Muscle of back (tissue), 3 donors: ENCODE measurements at regions not wholly inside any gene's neighbourhood (a gene's known extent, or its start where the extent isn't known, plus 50 kb on each side); places are given as distances from the start of the nearest gene placed in this dataset.

Experiments
- DNase-seq, 3 donors: peaks; one replicate each; pipeline versions ENCODE4 v3.0.0 to v3.0.0-alpha.2; 2013

DNA sequence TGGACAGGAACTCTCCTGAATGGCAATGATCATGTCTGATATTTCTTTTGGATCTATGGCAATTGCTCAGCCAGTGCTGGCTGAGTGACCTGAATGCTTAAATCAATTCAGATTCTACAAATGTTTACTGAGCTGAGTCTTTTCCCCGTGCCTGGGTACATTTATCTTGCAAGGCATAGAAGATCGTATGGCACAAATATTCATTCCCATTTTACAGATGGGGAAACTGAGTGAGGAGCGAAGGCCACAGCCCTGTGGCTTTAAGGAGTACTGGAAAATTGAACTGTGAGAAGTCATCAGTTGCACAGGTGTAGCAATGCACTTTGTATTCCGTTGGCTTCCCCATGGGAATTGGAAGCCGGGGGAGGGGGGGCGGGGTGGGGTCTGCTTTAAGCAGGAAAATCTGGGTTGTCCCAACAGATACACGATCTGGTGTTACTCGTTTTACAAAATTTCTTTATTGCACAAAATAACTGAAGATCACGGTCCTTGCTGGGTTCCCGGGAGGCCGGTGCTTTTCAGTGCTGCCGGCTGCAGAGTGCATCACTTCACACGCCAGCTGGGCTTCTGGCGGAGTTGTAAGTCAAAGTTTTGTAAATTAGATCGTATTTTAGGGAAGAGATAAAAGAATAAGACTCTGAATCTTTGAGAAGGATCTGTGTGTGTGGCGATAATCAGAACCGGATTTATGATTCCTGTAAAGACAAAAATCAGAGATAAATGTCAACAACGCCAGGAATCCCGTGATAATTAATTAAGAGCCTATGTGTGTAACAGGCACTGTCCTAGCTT is 75.0 kb upstream of the MAP1LC3B2 start:
- DNase-seq: peak in 2 of 3 donors; percentile 60 to 84

DNA sequence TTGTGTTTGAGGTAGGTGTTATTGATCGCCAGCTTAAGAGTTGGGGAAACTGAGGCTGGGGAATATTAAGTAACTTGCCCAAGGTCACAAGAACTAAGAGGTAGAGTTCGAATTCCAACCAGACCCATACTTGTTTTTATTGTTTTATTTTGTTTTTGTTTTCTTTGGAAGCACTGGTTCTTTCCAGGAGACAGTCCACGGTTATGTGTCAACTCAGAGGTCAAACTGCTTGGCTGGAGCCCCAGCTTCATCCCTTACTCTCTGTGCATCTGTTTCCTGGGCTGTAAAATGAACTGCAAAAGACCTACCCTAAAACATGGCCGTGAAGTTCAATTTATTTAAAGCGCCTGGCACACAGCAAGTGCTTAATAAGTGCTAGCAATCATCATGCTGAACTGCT is 74.4 kb upstream of the MAP1LC3B2 start:
- DNase-seq: peak; percentile 74 to 90 (median 75)

DNA sequence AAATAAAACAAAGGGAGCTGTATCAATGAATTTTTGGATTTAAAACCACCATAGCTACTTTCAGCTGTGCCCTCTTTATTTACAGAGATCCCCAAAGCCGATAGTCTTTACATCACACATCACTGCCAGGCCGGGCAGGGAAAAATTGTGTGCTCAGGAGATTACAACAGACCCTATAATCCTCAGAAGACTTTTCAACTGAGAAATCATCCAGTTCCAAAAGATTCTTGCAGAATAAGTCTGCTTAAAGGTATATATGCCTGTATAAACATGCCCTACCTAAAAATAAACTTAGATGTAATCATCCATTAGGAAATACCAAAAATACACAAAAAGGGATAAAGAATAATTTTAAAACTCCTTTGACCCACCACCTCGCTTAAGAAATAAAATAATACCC is 70.1 kb upstream of the MAP1LC3B2 start:
- DNase-seq: no peak

DNA sequence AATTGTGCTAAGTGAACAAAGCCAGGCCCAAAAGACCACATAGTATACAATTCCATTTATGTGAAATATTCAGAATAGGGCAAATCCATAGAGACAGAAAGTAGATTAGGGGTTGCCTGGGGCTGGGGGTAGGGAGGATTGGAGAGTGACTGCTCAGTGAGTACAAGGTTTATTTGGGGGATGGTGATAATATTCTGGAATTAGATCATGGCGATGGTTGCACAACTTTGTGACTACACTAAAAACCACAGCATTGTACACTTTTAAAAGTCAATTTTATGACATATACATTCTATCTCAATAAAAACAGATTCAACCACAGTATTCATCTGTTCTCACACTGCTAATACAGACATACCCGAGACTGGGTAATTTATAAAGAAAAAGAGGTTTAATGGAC is 68.7 kb upstream of the MAP1LC3B2 start:
- DNase-seq: no peak

DNA sequence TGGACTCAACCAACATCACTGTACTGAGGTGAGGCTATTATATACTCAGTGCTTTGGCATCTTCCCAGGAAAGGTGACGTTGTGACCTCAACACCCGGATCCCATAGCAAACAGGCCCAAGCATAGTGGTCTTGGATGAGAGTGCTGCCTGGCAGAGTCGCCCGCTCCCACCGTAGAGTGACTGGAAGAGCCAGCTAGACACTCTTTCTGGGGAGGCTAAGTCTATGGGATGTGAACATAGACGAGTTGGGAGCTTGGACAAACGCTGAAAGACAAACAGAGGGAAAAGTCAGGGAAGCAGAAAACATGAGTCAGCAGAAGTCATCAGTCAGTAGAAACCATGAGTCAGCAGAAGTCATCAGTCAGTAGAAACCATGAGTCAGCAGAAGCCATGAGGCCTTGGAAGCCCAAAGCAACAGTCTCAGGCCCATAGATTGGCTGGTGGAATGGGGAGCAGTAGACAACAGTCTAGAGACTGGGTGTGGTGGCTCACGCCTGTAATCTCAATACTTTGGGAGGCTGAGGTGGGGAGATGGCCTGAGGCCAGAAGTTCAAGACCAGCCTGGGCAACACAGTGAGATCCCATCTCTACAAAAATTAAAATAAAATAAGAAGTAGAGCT is 66.4 kb upstream of the MAP1LC3B2 start:
- DNase-seq: peak in 1 of 3 donors; percentile 62

DNA sequence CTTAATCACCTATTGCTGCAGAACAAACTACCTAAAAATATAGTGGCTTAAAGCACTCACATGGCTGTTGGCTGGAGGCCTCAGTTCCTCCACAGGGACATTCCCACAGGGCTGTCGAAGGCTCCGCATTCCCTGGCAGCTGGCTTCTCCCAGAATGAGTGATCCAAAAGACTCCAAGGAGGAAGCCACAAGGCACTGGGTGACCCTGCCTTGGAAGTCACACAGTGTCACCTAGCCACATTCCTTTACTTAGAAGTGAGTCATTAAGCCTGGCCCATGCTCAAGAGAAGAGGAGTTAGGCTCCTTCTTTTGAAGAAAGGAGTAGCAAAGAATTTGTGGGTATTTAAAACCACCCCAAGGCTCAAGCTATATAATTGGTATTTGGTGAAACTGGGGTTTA is 63.9 kb upstream of the MAP1LC3B2 start:
- DNase-seq: peak in 1 of 3 donors; percentile 58

GRCh38 chr12:116497051-116497591 is 62.1 kb upstream of the MAP1LC3B2 start:
- no peak for DNase-seq

DNA sequence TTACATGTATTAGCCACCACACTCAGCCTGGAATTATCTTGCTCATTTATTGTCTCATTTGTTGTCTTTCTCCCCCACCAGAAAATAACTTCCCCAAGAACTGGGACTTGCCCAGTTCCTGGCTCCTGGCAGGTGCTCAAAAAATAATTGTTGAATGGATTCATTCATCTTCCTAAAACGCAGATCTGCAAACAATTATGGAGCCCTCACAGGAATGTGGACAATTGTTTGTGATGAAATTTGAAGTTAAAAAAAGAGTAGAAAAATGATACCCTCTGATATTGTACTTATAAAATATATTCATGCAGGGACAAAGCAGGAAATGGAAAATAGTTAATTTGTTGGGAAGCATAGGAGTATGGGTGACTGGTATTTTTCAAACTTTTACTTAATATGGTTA is 60.7 kb upstream of the MAP1LC3B2 start:
- no peak for DNase-seq

- no peak for DNase-seq
These were observed 56.9 kb upstream of the MAP1LC3B2 start for GRCh38 chr12:116502141-116502725.

DNA sequence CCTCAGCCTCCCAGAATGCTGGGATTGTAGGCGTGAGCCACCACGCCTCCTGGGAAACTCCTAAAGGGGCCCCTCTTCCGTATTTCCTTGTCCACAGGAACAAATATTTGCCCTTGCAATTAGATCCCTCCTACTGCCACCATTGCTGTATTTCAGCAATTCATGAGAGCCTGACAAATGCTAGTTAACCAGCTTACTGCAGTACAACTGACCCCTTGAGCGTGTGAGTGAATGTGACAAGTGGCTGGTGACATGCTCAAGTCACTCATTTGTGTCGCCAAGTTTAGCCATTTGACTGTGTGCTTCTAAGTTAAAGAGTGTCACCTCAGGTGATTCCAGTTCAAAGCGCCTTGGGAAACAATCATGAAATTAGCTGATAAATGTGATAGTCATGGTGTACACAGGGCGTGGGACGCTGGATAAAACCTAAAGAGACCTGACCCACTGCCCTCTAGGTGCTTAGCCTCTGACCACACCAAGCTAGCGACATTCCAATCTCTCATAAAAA is 56.1 kb upstream of the MAP1LC3B2 start:
- DNase-seq: no peak

DNA sequence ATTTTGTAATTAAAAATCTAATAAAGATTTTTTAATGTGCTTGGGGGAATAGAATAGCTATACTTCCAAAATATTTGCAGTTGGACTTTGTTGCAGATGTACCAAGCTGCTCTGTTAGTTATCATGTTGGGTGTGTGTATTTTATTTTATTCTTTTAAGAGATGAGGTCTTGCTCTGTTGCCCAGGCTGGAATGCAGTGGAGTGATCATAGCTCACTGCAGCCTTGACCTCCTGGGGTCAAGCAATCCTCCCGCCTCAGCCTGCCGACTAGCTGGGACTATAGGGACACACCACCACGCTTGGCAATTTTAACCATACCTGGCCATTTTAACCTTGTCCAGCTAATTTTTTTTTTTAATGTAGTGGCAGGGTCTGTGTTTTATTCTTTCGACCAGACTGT is 54.7 kb upstream of the MAP1LC3B2 start:
- no peak for DNase-seq

DNA sequence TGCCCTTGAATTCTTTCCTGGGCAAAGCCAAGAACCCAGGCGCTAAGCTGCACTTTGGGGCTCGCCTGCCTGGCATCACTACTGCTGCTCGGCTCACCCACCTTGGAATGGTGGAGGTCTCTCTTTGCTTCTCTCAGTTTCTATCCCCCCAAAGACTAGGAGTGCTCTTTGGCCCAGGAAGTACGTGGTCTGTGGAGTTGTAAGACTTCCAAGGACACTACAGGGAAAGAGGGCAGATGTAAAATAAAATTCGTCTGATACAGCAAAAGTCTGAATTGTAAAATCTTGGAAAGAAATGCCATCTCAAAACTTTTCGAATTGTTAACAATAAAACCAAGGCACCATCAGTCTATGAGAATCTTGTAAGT is 52.5 kb upstream of the MAP1LC3B2 start:
- DNase-seq: peak in 1 of 3 donors; percentile 57

GRCh38 chr12:116508145-116509121 is 50.7 kb upstream of the MAP1LC3B2 start:
- DNase-seq: peak in 2 of 3 donors; percentile 58 to 74
